Endothelial cell of umbilical vein (primary cell): ENCODE measurements at regions not wholly inside any gene's neighbourhood (a gene's known extent, or its start where the extent isn't known, plus 50 kb on each side); places are given as distances from the start of the nearest gene placed in this dataset.

Source experiments
- CTCF ChIP-seq, 2 donors: IDR thresholded peaks; 1 replicate in 1 of 2; 2 replicates in 1 of 2; pipeline ENCODE4 v1.5.1; 2011; ENCODE audit warnings: low read length in 2 of 2, mild to moderate bottlenecking in 2 of 2, moderate library complexity in 2 of 2, control low read depth in 1 of 2, inconsistent platforms in 1 of 2, low read depth in 1 of 2; ENCODE audit not compliant: insufficient read depth in 1 of 2; ENCODE audit errors: extremely low read depth in 1 of 2
- EZH2 ChIP-seq: IDR thresholded peaks from 2 replicates; pipeline ENCODE4 v1.6.1; 2012; ENCODE audit warnings: borderline replicate concordance, low read depth, mild to moderate bottlenecking, moderate library complexity, low read length, inconsistent platforms; ENCODE audit not compliant: severe bottlenecking
- POLR2AphosphoS5 ChIP-seq: IDR thresholded peaks from 2 replicates; pipeline ENCODE4 v1.6.1; 2012; ENCODE audit warnings: low read depth, mild to moderate bottlenecking, control low read depth, low read length, moderate library complexity; ENCODE audit not compliant: insufficient read depth

GRCh38 chr6:48233063-48233462, 122.1 kb upstream of the PTCHD4 start:
- no peak for TF ChIP-seq EZH2
- TF ChIP-seq CTCF (IDR thresholded peaks at IDR 0.05; ENCODE audit: extremely low read depth in 1 of 2, insufficient read depth in 1 of 2, low read depth in 1 of 2, low read length in 2 of 2) = no peak
- TF ChIP-seq POLR2AphosphoS5 = no peak
